Kidney (tissue), 13 donors: ENCODE measurements at regions not wholly inside any gene's neighbourhood (a gene's known extent, or its start where the extent isn't known, plus 50 kb on each side); places are given as distances from the start of the nearest gene placed in this dataset.

Experiments
- DNase-seq, 5 donors: peaks; one replicate each; pipeline ENCODE4 v3.0.0-alpha.2; 2013 to 2020
- FAIRE-seq: peaks from 2 replicates; lab custom pipeline; 2012; peaks lifted over from hg19 to GRCh38; lab: Jason Lieb, UNC
- H3K27ac ChIP-seq, 2 donors: one replicate each; pipeline ENCODE4 v1.7.0; 2013; ENCODE audit warnings: low read depth in 2 of 2, low read length in 2 of 2, inconsistent platforms in 1 of 2
- H3K27me3 ChIP-seq: one replicate; pipeline ENCODE4 v1.7.1; 2013; ENCODE audit warnings: low read length, inconsistent platforms; ENCODE audit not compliant: control insufficient read depth, insufficient read depth
- H3K36me3 ChIP-seq, 3 donors: one replicate each; pipeline versions ENCODE4 v1.7.0 to v1.7.1; 2013; ENCODE audit warnings: low read length in 3 of 3, control low read depth in 1 of 3, inconsistent platforms in 1 of 3; ENCODE audit not compliant: insufficient read depth in 3 of 3, control insufficient read depth in 2 of 3
- H3K4me1 ChIP-seq, 3 donors: one replicate each; pipeline versions ENCODE4 v1.7.0 to v1.7.1; 2013; ENCODE audit warnings: low read length in 3 of 3, inconsistent platforms in 1 of 3, low read depth in 1 of 3; ENCODE audit not compliant: control insufficient read depth in 2 of 3, insufficient read depth in 2 of 3
- H3K4me3 ChIP-seq, 3 donors: one replicate each; pipeline versions ENCODE4 v1.7.0 to v1.8.1; 2013; ENCODE audit warnings: low read length in 3 of 3, control low read depth in 1 of 3, inconsistent platforms in 1 of 3
- H3K9ac ChIP-seq, 3 donors: one replicate each; pipeline versions ENCODE4 v1.7.0 to v1.7.1; 2013; ENCODE audit warnings: low read length in 3 of 3, control low read depth in 1 of 3, inconsistent platforms in 1 of 3
- H3K9me3 ChIP-seq, 3 donors: one replicate each; pipeline versions ENCODE4 v1.7.0 to v1.7.1; 2013; ENCODE audit warnings: low read length in 3 of 3, control low read depth in 1 of 3, inconsistent platforms in 1 of 3; ENCODE audit not compliant: control insufficient read depth in 2 of 3, insufficient read depth in 1 of 3
- CTCF ChIP-seq: IDR thresholded peaks from 3 replicates; pipeline ENCODE4 v1.5.1; 2012; ENCODE audit warnings: mild to moderate bottlenecking, moderate library complexity, borderline replicate concordance; ENCODE audit not compliant: insufficient read depth; ENCODE audit errors: extremely low read depth
- intact Hi-C: fragments of 100-400 bp; cut with DNase I; formaldehyde crosslinking; loops from one replicate; pipeline ENCODE4 v1.11.1; 2022
- donor health status: control.
- donor health status: control.
- donor health status: control.
- donor health status: control.
- donor health status: control.
- donor health status: DM: yes; HTN: yes; CAD: no.
- donor health status: Normal renal cell carcinoma (clear cell type).

DNA sequence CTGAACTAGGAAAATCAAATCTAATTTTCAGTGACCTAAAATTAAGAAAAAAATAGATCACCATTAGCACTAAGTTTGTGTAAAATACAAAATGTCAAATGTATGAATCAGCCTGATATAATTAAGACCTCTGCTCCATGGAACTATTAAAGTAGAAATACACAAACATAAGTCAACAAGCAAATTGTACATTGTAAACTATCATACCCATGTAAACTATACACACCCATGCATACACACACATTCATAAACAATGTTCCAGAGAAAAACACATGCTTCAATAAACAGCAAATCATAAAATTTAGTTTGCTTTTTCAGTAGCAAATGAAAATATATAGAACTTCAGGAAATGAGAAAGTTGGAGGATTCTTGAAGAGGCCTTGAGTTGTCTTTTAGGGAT lies 199.7 kb upstream of the VSTM2A start:
- no peak overlapping the region for H3K9ac ChIP-seq
- intact Hi-C loops: no loop called here
- no peaks in the 10 kb centered on the region for H3K4me1 ChIP-seq
- H3K36me3 ChIP-seq: no peaks in the 10 kb centered on the region
- DNase-seq: no peak
- no peaks in the 10 kb centered on the region for H3K9me3 ChIP-seq
- H3K4me3 ChIP-seq: no peak overlapping the region
- H3K27ac ChIP-seq: no peak overlapping the region
- H3K27me3 ChIP-seq: no peaks in the 10 kb centered on the region
- no peak for FAIRE-seq
- no peak for TF ChIP-seq CTCF

GRCh38 chr7:54343511-54343910 lies 198.7 kb upstream of the VSTM2A start:
- Histone ChIP-seq H3K4me1 (no peaks in the 10 kb centered on the region), H3K27me3 (no peaks in the 10 kb centered on the region), H3K36me3 (no peaks in the 10 kb centered on the region), H3K9me3 (no peaks in the 10 kb centered on the region), H3K9ac (no peak overlapping the region), H3K4me3 (no peak overlapping the region), H3K27ac (no peak overlapping the region)
- intact Hi-C loops: no loop called here
- DNase-seq (no peak), FAIRE-seq (no peak)
- no peak for TF ChIP-seq CTCF

DNA sequence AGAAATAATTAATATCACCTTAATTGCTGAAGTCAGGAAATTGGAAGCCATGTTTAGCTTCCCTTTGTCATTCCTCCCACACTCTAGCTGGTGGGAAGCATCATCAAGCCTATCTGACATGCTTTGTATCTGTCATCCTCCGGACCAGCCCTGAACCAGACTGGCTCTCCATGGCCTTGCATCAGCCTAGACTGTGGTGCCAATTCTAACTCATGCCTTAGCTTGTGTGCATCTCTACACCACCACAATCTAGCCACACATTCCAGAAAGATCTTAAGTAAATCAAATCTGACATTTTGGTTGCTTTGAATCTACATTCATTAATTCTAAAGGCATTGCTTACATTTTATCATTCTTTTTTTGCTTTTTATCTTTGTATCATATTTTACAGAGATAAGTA lies 196.4 kb upstream of the VSTM2A start:
- FAIRE-seq (no peak), DNase-seq (no peak)
- TF ChIP-seq CTCF: no peak
- Histone ChIP-seq H3K4me3 (no peak overlapping the region), H3K4me1 (no peaks in the 10 kb centered on the region), H3K36me3 (no peaks in the 10 kb centered on the region), H3K9me3 (no peaks in the 10 kb centered on the region), H3K9ac (no peak overlapping the region), H3K27me3 (no peaks in the 10 kb centered on the region), H3K27ac (no peak overlapping the region)
- intact Hi-C loops: no loop called here

GRCh38 chr7:54349229-54349628 lies 192.9 kb upstream of the VSTM2A start:
- no peaks in the 10 kb centered on the region for H3K27me3 ChIP-seq
- no peaks in the 10 kb centered on the region for H3K4me1 ChIP-seq
- H3K9me3 ChIP-seq: no peaks in the 10 kb centered on the region
- no peak overlapping the region for H3K4me3 ChIP-seq
- no peak overlapping the region for H3K27ac ChIP-seq
- DNase-seq (no peak), FAIRE-seq (no peak)
- intact Hi-C loops: no loop called here
- no peak overlapping the region for H3K9ac ChIP-seq
- H3K36me3 ChIP-seq: no peaks in the 10 kb centered on the region
- no peak for TF ChIP-seq CTCF
